Stimulated activated naive CD4-positive, alpha-beta T cell treated with Interleukin-2 at 50 U/mL for 16 hours (primary cell): ENCODE measurements at regions not wholly inside any gene's neighbourhood (a gene's known extent, or its start where the extent isn't known, plus 50 kb on each side); places are given as distances from the start of the nearest gene placed in this dataset.
"Not testable (repeated sequence)": the region's sequence is repeated elsewhere in the genome, so short reads cannot be mapped to it uniquely, and the experiment has no call there.

Experiments used
- DNase-seq: peaks from one replicate; lab custom pipeline; 2025; lab: John Stamatoyannopoulos, UW

DNA sequence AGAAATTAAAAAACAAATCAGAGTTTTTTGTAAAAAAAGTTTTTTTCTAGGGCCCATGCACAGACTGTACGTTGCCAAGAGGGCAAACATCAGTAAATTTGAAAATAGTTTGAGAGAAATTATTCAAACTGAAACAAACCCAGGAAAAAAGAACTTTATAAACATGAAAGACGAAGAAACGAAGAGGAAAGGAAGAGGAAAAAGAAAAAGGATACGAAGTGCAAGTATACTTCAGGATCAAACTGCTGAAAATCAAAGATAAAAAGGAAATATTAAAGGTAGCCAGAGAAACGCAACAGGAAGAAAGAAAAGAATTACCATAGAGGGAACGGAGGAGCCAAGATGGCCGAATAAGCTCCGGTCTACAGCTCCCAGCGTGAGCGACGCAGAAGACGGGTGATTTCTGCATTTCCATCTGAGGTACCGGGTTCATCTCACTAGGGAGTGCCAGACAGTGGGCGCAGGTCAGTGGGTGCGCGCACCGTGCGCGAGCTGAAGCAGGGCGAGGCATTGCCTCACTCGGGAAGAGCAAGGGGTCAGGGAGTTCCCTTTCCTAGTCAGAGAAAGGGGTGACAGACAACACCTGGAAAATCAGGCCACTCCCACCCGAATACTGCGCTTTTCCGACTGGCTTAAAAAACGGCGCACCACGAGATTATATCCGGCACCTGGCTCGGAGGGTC lies 94.4 kb upstream of the GAS1 start:
- not testable (repeated sequence) for DNase-seq

DNA sequence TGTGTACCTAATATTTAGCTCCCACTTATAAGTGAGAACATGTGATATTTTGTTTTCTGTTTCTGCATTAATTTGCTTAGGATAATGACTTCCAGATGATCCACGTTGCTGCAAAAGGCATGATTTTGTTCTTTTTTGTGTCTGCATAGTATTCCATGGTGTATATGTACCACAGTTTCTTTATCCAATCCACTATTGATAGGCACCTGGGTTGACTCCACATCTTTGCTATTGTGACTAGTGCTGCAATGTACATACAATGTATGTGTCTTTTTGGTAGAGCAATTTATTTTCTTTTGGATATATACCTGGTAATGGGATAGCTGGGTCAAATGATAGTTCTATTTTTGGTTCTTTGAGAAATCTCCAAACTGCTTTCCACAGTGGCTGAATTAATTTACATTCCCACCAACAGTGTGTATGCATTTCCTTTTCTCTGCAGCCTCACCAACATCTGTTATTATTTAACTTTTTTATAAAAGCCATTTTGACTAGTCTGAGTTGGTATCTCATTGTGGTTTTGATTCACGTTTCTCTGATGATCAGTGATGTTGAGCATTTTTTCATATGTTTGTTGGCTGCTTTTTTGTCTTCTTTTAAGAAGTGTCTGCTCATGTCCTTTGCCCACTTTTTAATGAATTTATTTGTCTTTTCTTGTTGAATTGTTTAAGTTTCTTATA lies 102.8 kb upstream of the GAS1 start:
- DNase-seq: not testable (repeated sequence)

DNA sequence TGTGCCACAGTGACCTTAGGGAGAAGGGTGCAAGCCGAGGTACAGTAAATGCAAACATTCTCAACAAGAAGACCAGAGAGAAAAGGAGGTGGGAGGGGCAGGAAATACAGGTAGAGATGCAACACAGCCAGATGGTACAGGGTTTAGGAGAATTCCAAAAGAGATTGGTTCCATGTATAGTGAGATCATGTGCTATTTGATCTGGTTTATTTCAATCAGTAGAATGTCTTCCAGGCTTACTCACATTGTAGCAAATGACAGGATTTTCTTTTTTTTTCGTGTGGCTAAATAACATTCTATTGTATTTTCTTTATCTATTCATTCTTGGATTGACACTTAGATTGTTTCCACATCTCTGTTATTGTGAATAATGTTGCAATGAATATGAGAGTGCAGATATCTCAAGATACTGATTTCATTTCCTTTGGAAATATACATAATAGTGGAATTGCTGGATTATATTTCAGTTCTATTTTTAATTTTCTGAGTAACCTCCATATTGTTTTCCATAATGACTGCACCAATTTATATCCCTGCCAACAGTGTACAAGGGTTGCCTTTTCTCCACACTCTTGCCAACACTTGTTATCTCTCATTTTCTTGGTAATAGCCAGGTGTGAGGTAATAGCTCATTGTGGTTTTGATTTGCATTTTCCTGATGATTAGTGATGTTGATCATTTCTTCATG lies 107.8 kb upstream of the GAS1 start:
- DNase-seq: no peak

- DNase-seq: no peak
Observed at GRCh38 chr9:87059772-87060171, 112.5 kb upstream of the GAS1 start.

- DNase-seq: no peak
Observed at GRCh38 chr9:87062746-87063145, 115.4 kb upstream of the GAS1 start.

DNA sequence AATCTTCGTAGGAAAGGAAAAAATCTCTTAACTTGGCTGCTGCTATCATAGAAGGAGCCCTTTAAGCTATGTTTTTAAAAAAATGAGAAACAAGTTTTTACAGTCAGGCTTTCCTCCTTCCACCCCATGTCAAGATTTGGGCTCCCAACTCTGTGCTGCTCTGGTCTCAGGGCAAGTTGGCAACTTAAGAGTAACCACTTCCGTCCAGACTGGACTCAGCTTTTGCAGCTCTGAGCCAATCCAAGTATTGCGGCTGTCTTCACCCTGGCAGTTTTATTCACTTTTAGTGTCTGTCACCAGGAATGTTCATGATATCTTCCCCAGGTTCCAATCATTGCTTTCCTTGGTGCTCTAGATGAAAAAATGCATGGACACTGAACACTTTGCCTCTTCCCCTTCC lies 115.9 kb upstream of the GAS1 start:
- no peak for DNase-seq

DNA sequence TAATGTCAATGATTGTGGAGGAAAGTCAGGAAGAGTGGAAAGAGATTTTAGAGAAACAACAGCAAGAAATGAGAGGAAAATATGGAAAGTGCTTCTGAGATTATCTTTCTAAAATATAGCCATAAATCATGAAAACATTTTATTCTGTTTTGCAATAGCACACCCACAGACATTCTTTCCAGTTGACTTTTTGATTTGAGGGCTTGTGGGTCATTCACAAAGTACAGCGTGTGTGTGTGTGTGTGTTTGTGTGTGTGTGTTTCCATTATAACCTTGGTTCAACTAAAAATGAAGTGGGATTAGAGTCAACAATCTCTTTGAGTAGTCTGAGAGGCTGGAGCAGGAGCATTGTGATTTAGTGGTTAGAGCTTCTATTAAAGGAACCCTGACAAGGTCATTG lies 116.6 kb upstream of the GAS1 start:
- no peak for DNase-seq

GRCh38 chr9:87064311-87064710 lies 117.0 kb upstream of the GAS1 start:
- DNase-seq: no peak

- DNase-seq: no peak
Observed at GRCh38 chr9:87065981-87066380, 118.7 kb upstream of the GAS1 start.

- DNase-seq: no peak
Observed at GRCh38 chr9:87067426-87067825, 120.1 kb upstream of the GAS1 start.

DNA sequence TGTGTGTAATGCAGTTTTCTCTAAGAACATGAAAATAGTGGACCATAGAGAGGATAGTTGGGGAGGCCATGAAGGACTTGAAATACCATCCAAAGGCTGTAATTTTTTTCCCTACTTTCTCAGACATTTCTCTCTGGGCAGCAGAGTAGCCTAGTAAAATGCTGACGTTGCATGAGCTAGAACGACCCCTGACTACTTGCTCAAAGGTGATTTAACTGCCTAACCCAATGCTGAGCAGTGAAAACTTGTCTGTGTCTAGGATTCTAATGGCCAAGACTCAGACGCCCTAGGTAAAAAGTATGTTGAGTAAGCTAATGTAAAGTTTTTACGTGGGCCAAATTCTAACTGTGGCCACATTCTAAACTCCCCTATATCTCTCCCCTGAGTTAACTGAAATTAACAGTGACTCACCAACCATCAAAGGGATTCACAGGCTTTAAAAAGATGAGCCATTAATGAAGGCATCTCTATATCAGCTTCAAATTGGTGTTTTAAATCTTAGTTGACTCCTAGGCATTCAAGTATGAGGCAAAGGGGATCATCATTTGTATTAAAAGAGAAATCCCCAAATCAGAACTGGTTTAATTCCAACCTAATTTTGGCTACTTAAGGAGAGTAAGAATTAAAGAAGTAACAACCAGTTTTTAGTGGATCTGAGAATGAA lies 121.0 kb upstream of the GAS1 start:
- no peak for DNase-seq

GRCh38 chr9:87069690-87070089 lies 122.4 kb upstream of the GAS1 start:
- no peak for DNase-seq

DNA sequence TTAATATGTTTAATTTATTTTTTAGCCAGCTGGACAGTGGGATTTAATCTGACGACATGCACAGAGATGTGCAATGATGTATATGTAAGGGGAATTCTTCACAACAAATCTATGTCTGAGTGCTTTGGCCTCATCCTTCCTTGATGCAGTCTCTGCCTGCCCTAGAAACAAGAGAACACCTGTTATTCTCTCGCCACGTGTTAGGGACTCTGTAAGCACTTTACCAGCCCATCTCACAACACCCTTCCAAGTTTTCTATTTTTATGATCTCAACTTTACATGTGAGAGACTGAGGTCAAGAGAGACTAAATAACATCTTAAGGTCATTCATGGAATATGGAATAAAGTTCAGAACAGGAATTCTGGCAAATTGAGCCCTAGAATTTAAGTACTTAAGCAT lies 123.0 kb upstream of the GAS1 start:
- no peak for DNase-seq

- DNase-seq: no peak
Observed at GRCh38 chr9:87071473-87071872, 124.2 kb upstream of the GAS1 start.

- DNase-seq: no peak
Observed at GRCh38 chr9:87073692-87074091, 126.4 kb upstream of the GAS1 start.

DNA sequence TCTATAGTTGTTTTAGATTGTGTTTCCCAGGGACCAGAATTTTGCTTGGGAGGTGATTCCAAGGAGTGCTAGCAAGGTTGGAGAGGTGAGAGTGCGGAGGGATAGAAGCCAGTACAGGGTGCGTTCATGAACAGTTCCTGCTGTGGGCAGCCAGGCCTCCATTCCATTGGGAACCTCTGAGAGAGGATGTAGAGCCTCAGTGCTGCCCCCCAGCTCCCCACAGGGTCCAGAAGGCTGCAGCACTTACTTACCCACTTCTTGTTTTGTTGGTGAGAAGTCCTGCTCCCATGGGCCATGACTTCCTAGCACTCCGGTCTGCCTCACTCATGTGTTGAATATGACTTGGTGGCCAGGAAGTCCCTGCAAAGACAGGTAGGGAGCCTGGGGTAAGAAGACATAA lies 128.2 kb upstream of the GAS1 start:
- no peak for DNase-seq

DNA sequence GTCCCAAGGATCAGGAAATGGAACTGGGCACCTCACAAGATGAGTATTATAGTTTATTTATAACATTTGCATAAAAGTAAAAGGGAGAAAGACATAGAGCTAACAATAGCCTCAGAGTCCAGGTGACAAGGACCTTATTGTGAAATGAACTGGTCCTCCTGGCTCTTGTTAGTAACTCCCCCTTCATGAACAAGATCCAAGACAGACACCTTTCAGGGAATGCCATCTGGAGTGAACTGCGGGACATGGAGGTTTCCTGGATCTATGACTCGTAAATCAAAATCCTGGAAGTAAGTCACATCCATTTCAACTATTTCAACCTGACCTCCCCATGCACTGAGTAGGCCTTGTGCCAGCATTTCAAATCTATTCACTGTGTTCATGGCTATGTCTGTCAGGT lies 129.5 kb upstream of the GAS1 start:
- DNase-seq: no peak

- no peak for DNase-seq
Observed at GRCh38 chr9:87077986-87078385, 130.7 kb upstream of the GAS1 start.

- no peak for DNase-seq
Observed at GRCh38 chr9:87080512-87081264, 133.4 kb upstream of the GAS1 start.

DNA sequence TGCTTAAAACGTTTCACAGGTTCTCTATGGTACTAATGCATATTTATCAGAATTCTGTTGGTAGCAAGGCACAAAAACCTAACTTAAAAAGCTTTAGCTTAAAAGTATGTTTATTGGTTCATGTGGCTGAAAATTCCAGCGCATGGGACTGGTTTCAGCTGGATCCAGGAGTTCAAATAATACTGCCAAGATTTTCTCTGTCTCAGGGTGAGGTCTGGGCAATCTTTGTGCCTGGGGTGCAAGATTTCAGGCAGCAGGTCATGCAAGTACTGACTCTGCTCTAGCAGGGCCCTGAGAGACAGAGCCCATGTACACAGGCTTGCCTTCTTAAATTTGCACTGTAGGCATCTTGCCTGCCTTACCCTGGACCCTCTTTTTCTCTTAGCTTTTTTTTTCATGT lies 134.2 kb upstream of the GAS1 start:
- DNase-seq: no peak

DNA sequence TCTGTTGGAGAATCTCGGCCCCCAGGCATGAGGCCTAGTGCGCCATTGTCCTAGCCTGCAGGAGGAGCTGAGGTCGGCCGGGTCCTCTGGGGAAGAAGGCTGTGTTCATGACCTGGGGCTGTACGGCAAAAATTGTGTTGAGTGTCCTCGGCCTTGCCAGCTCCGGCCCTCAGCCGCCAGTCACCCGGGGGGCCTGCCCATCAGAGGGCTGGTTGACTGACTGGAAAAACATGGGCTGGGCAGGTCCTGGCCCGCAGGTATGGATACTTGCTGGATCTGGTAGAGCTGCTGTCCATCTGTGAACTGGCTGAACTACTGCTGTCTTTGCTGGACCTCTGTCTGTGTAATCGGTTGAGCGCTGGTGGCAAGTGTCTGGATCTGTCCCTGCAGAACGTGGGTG lies 136.7 kb upstream of the GAS1 start:
- DNase-seq: no peak

- no peak for DNase-seq
Observed at GRCh38 chr9:87084407-87084806, 137.1 kb upstream of the GAS1 start.
